ENCODE measurements at regions not wholly inside any gene's neighbourhood (a gene's known extent, or its start where the extent isn't known, plus 50 kb on each side); places are given as distances from the start of the nearest gene placed in this dataset.
"Not testable (repeated sequence)": the region's sequence is repeated elsewhere in the genome, so short reads cannot be mapped to it uniquely, and the experiment has no call there.

GRCh38 chr5:85395526-85395925 is 1010.8 kb upstream of the EDIL3 start:
- Histone ChIP-seq H3K4me3 (ENCODE audit: low read depth, low read length) (no peak overlapping the region), H3K36me3 (ENCODE audit: control insufficient read depth, insufficient read depth, low read length) (no peaks in the 10 kb centered on the region), H3K27me3 (ENCODE audit: control insufficient read depth, insufficient read depth, low read length) (no peaks in the 10 kb centered on the region)
- FAIRE-seq (no peak), DNase-seq (ENCODE audit: low read depth) (no peak)
- TF ChIP-seq CTCF (IDR thresholded peaks at IDR 0.05; ENCODE audit: insufficient read depth, low read length, severe bottlenecking) = no peak

GRCh38 chr5:85397451-85397850 is 1012.8 kb upstream of the EDIL3 start:
- H3K27me3 ChIP-seq (ENCODE audit: control insufficient read depth, insufficient read depth, low read length) = no peaks in the 10 kb centered on the region
- FAIRE-seq (no peak), DNase-seq (ENCODE audit: low read depth) (no peak)
- no peaks in the 10 kb centered on the region for H3K36me3 ChIP-seq (ENCODE audit: control insufficient read depth, insufficient read depth, low read length)
- no peak overlapping the region for H3K4me3 ChIP-seq (ENCODE audit: low read depth, low read length)
- TF ChIP-seq CTCF (IDR thresholded peaks at IDR 0.05; ENCODE audit: insufficient read depth, low read length, severe bottlenecking) = no peak

GRCh38 chr5:85428426-85428934 is 1043.8 kb upstream of the EDIL3 start:
- no peaks in the 10 kb centered on the region for H3K36me3 ChIP-seq (ENCODE audit: control insufficient read depth, insufficient read depth, low read length)
- no peak overlapping the region for H3K4me3 ChIP-seq (ENCODE audit: low read depth, low read length)
- FAIRE-seq (no peak), DNase-seq (ENCODE audit: low read depth) (peak; percentile 27)
- no peak for TF ChIP-seq CTCF (IDR thresholded peaks at IDR 0.05; ENCODE audit: insufficient read depth, low read length, severe bottlenecking)
- no peaks in the 10 kb centered on the region for H3K27me3 ChIP-seq (ENCODE audit: control insufficient read depth, insufficient read depth, low read length)

- not testable (repeated sequence) for FAIRE-seq; H3K27me3 ChIP-seq (ENCODE audit: control insufficient read depth, insufficient read depth, low read length); H3K4me3 ChIP-seq (ENCODE audit: low read depth, low read length); H3K36me3 ChIP-seq (ENCODE audit: control insufficient read depth, insufficient read depth, low read length); DNase-seq (ENCODE audit: low read depth)
These were observed 1047.0 kb upstream of the EDIL3 start for GRCh38 chr5:85431726-85432125.

GRCh38 chr5:85441156-85441555 is 1056.5 kb upstream of the EDIL3 start:
- no peak for FAIRE-seq
- no peak overlapping the region for H3K4me3 ChIP-seq (ENCODE audit: low read depth, low read length)
- TF ChIP-seq CTCF (IDR thresholded peaks at IDR 0.05; ENCODE audit: insufficient read depth, low read length, severe bottlenecking) = no peak
- no peaks in the 10 kb centered on the region for H3K36me3 ChIP-seq (ENCODE audit: control insufficient read depth, insufficient read depth, low read length)
- no peaks in the 10 kb centered on the region for H3K27me3 ChIP-seq (ENCODE audit: control insufficient read depth, insufficient read depth, low read length)
- DNase-seq (ENCODE audit: low read depth) = no peak

GRCh38 chr5:85441853-85442252 is 1057.2 kb upstream of the EDIL3 start:
- no peak for DNase-seq (ENCODE audit: low read depth)
- Histone ChIP-seq H3K36me3 (ENCODE audit: control insufficient read depth, insufficient read depth, low read length) (no peaks in the 10 kb centered on the region), H3K4me3 (ENCODE audit: low read depth, low read length) (no peak overlapping the region), H3K27me3 (ENCODE audit: control insufficient read depth, insufficient read depth, low read length) (no peaks in the 10 kb centered on the region)
- FAIRE-seq = no peak
- TF ChIP-seq CTCF (IDR thresholded peaks at IDR 0.05; ENCODE audit: insufficient read depth, low read length, severe bottlenecking) = no peak
